HG02852 (cell line): ENCODE measurements at regions not wholly inside any gene's neighbourhood (a gene's known extent, or its start where the extent isn't known, plus 50 kb on each side); places are given as distances from the start of the nearest gene placed in this dataset.
"Not testable (repeated sequence)": the region's sequence is repeated elsewhere in the genome, so short reads cannot be mapped to it uniquely, and the experiment has no call there.

Source experiments
- ATAC-seq: cut with Tn5 transposase; IDR thresholded peaks from one replicate; pipeline ENCODE4 v1.9.1; 2021; ENCODE audit warnings: mild to moderate bottlenecking, moderate library complexity; ENCODE audit not compliant: unreplicated experiment

DNA sequence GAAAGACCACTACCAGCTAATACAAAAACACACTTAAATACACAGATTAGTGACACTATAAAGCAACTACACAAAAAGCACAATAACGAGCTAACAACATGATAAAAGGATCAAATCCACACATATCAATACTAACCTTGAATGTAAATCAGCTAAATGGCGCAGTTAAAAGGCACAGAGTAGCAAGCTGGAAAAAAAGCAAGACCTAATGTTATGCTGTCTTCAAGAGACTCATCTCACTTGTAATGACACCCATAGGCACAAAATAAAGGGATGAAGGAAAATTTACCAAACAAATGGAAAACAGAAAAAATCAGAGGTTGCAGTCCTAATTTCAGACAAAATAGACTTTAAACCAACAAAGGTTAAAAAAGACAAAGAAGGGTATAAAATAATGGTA, 86.3 kb downstream of the NUS1 start:
- no peak for ATAC-seq

DNA sequence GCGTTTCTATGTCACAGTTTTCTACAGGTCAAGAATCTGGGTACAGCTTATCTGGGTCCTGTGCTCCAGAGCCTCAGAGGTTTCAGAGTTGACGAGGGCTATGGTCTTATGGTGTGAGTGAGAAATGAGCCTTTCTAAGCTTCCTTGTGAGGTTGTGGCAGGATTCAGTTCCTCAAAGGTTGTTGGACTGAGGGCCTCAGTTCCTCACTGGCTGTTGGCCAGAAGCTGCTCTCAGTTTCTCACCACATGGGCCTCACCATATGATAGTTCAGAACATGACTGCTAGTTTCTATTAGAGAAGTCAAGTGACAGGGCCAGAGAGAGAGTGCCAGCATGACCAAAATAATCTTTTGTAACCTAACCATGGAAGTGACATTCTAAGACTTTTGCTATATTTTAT, 96.1 kb downstream of the NUS1 start:
- ATAC-seq: peak; percentile 93

DNA sequence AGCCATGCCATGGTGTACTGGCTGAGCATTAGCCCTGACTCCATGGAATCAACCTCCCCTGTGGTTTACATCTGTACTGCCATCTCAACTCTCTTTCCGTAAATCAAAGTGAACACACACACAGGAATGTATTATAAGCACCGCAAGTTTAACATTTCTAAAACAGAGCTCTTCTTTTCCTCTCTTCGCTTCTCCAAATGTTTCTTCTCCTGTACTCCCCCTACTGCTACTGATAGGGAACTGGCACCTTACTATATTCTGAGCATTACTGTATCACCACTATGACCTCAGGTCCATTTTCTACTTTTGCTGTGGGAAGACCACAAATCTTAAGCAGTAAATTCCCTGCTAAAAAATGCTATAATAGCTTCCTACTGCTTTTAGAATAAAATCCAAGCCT, 101.2 kb downstream of the NUS1 start:
- peak; percentile 38 for ATAC-seq

DNA sequence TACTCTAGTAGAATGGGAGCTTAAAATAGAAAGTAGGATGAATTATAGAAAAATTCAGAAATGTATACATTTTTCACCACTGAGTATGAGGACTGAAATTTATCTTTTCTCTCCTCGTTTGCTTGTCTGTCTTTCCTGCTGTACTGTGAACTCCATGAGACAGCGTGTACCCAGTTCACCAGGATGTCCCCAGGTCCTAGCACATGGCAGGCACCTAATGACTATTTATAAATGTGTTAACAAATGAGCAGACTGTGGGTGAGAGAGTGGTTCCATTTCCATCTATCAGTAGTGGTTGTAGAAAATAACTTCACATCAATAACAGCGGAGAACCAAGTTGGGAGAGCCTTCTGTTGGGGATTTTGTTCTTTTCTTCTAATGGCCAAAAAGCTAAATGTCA, 106.3 kb downstream of the NUS1 start:
- no peak for ATAC-seq

DNA sequence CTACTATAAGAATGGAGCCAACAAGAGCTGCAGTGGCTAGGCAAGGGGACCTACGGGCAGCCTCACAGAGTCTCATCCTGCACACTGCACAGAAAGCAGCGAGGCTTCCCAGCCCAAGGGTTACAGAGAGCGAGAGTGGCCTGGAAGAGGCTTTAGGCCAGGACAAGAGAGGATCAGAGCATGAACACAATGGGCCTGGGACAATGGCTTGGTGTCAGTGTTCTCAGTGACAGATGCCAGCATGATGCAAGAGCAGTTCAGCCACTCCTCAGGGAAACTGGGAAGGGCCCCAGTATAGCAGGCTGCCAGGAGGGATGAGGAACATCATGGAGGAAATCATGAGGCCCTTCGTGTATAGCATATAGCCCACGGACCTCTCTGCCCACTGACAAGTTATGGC, 108.0 kb downstream of the NUS1 start:
- no peak for ATAC-seq

DNA sequence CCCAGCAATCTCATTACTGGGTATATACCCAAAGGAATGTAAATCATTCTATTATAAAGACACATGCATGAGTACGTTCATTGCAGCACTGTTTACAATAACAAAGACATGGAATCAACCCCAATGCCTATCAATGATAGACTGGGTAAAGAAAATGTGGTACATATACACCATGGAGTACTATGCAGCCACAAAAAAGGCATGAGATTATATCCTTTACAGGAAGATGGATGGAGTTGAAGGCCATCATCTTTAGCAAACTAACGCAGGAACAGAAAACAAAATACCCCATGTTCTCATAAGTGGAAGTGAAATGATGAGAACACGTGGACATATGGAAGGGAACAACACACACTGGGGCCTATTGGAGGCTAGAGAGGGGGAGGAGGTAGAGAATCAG, 115.7 kb downstream of the NUS1 start:
- ATAC-seq: no peak

DNA sequence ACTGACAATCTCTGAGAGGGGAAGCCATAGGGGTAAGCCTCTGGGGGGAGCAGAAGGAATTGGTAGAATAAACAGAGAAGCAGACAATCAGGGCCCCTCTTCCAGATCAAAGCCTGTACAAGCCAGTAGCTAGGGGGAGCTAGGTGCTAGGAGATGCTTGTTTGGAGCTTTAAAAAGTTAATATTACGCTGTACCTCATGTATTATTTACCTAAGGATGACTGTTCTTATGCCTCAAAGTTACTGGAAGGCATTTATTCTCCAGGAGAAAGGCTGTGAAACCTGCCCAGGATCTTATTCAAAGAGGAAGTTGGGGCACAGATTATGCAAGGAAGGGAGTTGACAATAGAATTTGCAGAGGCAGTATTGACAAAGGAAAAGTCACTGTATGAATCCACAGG, 111.8 kb upstream of the SLC35F1 start:
- no peak for ATAC-seq

DNA sequence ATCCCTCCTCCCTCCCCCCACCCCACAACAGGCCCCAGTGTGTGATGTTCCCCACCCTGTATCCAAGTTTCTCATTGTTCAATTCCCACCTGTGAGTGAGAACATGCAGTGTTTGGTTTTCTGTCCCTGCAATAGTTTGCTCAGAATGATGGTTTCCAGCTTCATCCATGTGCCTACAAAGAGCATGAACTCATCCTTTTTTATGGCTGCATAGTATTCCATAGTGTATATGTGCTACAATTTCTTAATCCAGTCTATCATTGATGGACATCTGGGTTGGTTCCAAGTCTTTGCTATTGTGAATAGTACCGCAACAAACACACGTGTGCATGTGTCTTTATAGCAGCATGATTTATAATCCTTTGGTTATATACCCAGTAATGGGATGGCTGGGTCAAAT, 108.2 kb upstream of the SLC35F1 start:
- not testable (repeated sequence) for ATAC-seq

DNA sequence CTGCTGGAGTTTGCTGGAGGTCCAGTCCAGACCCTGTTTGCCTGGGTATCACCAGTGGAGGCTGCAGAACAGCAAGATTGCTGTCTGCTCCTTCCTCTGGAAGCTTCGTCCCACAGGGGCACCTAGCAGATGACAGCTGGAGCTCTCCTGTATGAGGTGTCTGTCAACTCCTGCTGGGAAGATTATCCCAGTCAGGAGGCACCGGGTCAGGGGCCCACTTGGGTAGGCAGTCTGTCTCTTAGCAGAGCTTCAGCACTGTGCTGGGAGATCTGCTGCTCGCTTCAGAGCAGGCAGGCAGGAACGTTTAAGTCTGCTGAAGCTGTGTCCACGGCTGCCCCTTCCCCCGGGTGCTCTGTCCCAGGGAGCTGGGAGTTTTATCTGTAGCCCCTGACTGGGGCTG, 96.8 kb upstream of the SLC35F1 start:
- ATAC-seq: no peak

DNA sequence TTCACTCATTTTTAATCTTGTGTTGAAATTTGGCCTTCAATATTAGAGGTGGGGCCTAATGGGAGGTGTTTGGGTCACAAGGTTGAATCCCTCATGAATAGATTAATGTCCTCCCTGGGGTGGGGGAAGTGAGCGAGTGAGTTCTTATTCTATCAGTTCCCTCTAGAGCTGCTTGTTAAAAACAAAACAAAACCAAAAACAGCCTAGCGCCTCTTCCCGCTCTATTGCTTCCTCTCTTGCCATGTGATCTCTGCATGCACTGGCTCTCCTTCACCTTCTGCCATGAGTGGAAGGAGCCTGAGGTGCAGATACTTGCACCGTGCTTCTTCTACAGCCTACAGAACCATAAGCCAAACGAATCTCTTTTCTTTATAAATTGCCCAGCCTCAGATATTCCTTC, 89.6 kb upstream of the SLC35F1 start:
- ATAC-seq: no peak

DNA sequence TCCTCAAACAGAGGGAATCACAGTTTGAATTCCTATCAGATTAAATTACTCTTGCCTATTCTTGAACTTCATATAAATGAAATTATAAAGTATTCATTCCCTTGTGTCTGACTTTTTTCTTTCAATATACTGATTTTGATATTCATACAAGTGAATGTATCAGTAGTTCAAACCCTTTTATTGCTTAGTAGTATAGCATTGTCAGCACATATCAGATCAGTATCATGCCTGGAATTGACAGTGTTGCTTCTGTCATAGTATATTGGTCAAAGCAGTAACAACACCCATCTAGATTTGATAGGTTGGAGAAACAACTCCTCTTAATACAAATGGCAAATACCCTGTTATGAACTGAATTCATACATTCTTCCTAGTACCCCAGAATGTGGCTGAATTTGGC, 89.1 kb upstream of the SLC35F1 start:
- ATAC-seq: no peak

DNA sequence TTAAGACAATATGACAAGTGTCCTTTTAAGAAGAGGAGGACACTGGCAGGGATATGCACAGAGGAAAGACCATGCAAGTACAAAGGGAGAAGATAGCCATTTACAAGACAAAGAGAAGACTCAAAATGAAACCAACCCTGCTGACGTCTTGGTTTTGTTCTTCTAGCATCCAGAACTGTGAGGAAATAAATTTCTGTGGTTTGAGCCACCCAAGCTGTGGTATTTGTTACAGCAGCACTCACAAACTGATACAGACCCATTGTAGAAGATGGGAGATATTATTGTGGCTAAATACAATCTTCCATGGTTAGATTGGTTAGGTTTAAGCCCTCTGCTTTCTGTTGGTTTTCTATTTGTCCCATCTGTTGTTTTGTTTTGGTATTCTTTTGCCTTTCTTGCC, 88.6 kb upstream of the SLC35F1 start:
- ATAC-seq: no peak

DNA sequence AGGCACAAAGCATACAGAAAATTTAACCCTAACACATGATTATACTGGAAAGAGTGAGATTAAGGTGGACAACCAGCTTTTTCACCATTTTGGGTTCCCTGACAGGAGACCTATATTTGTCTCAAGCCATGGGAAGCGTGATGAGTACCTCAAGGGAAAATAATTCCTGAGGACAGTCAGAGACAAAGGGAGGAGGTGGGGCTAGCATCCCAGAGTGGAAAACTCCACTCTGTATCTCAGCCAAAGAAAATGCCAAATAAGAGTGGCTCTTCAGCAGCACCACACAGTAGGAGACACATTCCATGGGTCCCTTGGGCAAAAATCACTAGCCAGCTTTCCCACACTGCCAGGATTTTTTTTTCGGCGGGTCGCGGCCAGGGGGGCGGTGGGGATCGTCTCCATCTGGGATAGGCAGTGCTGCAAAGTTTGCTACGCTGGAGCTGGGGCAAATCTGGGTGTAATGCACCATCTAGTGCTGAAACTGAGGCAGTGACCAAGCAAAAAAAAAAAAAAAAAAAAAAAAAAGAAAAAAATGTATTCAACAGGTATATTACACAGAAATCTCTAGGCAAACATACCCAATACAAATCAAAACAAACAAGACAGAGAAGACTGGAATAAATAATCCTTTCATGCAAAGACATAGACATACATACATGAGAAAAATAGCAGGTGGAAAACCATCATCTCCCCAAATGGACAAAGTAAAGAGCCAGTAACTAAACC, 77.3 kb upstream of the SLC35F1 start:
- ATAC-seq: peak; percentile 62

DNA sequence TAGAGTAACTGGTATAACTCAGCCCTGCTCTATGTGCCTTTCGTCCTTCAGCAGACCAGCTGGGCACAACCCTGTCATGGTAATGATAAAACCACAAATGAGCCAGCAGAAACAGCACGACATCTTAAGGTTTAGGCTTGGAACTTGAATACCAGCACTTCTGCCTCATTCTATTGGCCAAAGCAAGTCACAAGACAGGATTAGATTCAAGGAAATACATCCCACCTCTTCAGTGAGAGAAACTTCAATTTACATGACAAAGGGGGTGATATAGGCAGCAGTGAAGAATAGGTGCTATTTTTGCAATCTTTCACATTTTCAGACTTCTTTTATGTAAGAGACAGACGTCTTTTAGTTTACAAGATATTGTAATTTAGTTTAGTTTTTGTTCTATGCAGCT, 69.8 kb upstream of the SLC35F1 start:
- no peak for ATAC-seq

DNA sequence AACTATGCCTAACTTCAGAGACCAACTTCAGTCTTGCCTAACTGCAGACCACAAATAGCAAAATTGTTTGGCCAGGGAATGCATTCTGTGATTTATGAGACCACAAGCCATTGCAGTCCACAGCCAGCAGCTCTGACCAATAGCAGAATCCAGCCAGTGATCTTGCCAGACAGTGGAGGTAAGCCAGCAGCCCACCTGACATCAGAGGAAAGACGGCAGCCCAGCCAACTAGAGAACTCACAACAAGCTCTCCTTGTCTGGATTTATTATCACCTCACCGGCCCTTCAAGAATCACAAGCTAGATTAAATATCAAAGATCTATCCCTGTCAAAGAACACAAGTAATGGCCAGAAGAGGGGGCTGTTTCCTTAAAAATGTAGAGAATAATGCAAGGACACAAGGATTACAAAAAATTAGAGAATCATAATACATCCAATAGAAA, 66.5 kb upstream of the SLC35F1 start:
- ATAC-seq: peak; percentile 51

DNA sequence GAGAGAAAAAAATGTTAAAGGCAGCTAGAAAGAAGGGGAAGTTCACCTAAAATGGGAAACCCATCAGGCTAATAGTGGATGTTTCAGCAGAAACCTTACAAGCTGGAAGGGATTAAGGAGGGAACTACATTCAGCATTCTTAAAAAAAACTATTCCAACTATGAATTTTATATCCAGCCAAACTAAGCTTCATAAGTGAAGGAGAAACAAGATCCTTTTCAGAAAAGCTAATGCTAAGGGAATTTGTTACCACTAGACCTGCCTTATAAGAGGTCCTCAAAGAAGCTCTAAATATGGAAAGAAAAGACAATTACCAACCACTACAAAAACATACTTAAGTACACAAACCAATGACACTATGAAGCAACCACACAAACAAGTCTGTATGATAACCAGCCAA, 59.2 kb upstream of the SLC35F1 start:
- ATAC-seq: no peak

DNA sequence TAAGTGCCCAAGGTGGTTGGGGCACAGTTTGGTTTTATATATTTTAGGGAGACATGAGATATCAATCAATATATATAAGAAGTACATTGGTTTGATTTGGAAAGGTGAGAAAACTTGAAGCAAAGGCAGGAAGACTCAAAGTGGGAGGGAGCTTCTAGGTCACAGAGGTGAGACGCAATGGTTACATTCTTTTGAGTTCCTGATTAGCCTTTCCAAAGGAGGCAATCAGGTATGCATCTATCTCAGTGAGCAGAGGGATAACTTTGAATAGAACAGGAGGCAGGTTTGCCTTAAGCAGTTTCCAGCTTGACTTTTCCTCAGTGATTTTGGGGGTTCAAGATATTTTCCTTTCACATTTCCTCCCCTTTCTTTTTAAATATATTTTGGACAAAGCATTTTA, 58.0 kb upstream of the SLC35F1 start:
- no peak for ATAC-seq
